Natural killer cell (primary cell): ENCODE measurements at regions not wholly inside any gene's neighbourhood (a gene's known extent, or its start where the extent isn't known, plus 50 kb on each side); places are given as distances from the start of the nearest gene placed in this dataset.

Experiments
- ATAC-seq, 3 donors: fragments of 150-1000 bp in 2 of 3; fragments of 200-7000 bp in 1 of 3; cut with Tn5 transposase; 1 replicate in 1 of 3; 2 replicates in 2 of 3; pipeline ENCODE4 v1.10.0; 2021; ENCODE audit warnings: mild to moderate bottlenecking in 2 of 3, moderate library complexity in 2 of 3
- DNase-seq, 2 donors: peaks; one replicate each; pipeline versions ENCODE4 v3.0.0 to v3.0.0-alpha.2; 2013 to 2021; ENCODE audit warnings: mixed read lengths in 1 of 2
- H3K27ac ChIP-seq: one replicate; pipeline ENCODE4 v1.5.1; 2013; ENCODE audit warnings: mild to moderate bottlenecking, low read length
- H3K27me3 ChIP-seq: one replicate; pipeline ENCODE4 v1.6.1; 2013; ENCODE audit warnings: low read length; ENCODE audit not compliant: control insufficient read depth, insufficient read depth
- H3K36me3 ChIP-seq: one replicate; pipeline ENCODE4 v1.6.1; 2013; ENCODE audit warnings: low read length; ENCODE audit not compliant: control insufficient read depth, insufficient read depth
- H3K4me1 ChIP-seq: one replicate; pipeline ENCODE4 v1.6.1; 2013; ENCODE audit warnings: low read length; ENCODE audit not compliant: control insufficient read depth, insufficient read depth
- H3K4me3 ChIP-seq: one replicate; pipeline ENCODE4 v1.5.1; 2013; ENCODE audit warnings: low read length
- H3K9me3 ChIP-seq: one replicate; pipeline ENCODE4 v1.6.1; 2013; ENCODE audit warnings: low read length; ENCODE audit not compliant: control insufficient read depth, insufficient read depth
- H3K27ac Mint-ChIP-seq, 2 donors: one replicate each; pipeline ENCODE4 v1.8.0; 2022; ENCODE audit warnings: mild to moderate bottlenecking in 2 of 2, mixed read lengths in 2 of 2, moderate library complexity in 1 of 2
- H3K27me3 Mint-ChIP-seq, 2 donors: one replicate each; pipeline ENCODE4 v1.8.0; 2022; ENCODE audit warnings: low read depth in 2 of 2, mixed read lengths in 2 of 2
- H3K36me3 Mint-ChIP-seq: one replicate; pipeline ENCODE4 v1.8.0; 2022; ENCODE audit warnings: mixed read lengths
- H3K4me1 Mint-ChIP-seq, 2 donors: one replicate each; pipeline ENCODE4 v1.8.0; 2022; ENCODE audit warnings: mixed read lengths in 2 of 2
- H3K4me3 Mint-ChIP-seq: one replicate; pipeline ENCODE4 v1.8.0; 2022; ENCODE audit warnings: mild to moderate bottlenecking, moderate library complexity, mixed read lengths
- H3K9me3 Mint-ChIP-seq, 2 donors: one replicate each; pipeline ENCODE4 v1.8.0; 2022; ENCODE audit warnings: mixed read lengths in 2 of 2
- CTCF ChIP-seq: fragments of 200-600 bp; IDR thresholded peaks from one replicate; pipeline ENCODE4 v1.8.0; 2022; ENCODE audit warnings: antibody characterized with exemption
- WGBS: methylation state at CpG from one replicate; pipeline ENCODE4 v1.1.7; 2013; ENCODE audit warnings: missing lambda C conversion rate; ENCODE audit not compliant: insufficient coverage; 5-methylcytosine and 5-hydroxymethylcytosine counted together
- intact Hi-C: fragments of 100-400 bp; cut with micrococcal nuclease; formaldehyde crosslinking; loops from one replicate; pipeline ENCODE4 v1.14.2; 2022

- ATAC-seq: no peak
- 72% methylated on average over 14 of the region's 14 CpGs for WGBS
Measured at GRCh38 chr12:111112311-111113098, 192.1 kb upstream of the MYL2 start.

GRCh38 chr12:111111681-111112080 is 191.3 kb upstream of the MYL2 start:
- Histone ChIP-seq H3K36me3 (no peaks in the 10 kb centered on the region), H3K27me3 (no peaks in the 10 kb centered on the region), H3K27ac (no peak overlapping the region), H3K4me1 (no peaks in the 10 kb centered on the region), H3K9me3 (no peaks in the 10 kb centered on the region), H3K4me3 (no peak overlapping the region)
- H3K4me1 Mint-ChIP-seq: no peaks in the 10 kb centered on the region
- TF ChIP-seq CTCF: no peak
- H3K9me3 Mint-ChIP-seq: no peaks in the 10 kb centered on the region
- no peaks in the 10 kb centered on the region for H3K36me3 Mint-ChIP-seq
- no peak for DNase-seq
- ATAC-seq: no peak
- no peak overlapping the region for H3K27ac Mint-ChIP-seq
- H3K4me3 Mint-ChIP-seq: no peak overlapping the region
- peaks cover 19 to 24% of the 10 kb centered on the region in 2 donors for H3K27me3 Mint-ChIP-seq
- 0% methylated on average over 4 of the region's 4 CpGs for WGBS
- intact Hi-C loops: no loop called here

More at GRCh38 chr12:111112311-111113098, 192.1 kb upstream of the MYL2 start:
- no peak overlapping the region for H3K4me3 ChIP-seq
- Mint-ChIP-seq H3K4me1 (no peaks in the 10 kb centered on the region), H3K36me3 (no peaks in the 10 kb centered on the region), H3K27ac (no peak overlapping the region), H3K27me3 (peaks cover 19 to 24% of the 10 kb centered on the region in 2 donors), H3K9me3 (no peaks in the 10 kb centered on the region), H3K4me3 (no peak overlapping the region)
- no peak overlapping the region for H3K27ac ChIP-seq
- H3K9me3 ChIP-seq: no peaks in the 10 kb centered on the region
- intact Hi-C loops: no loop called here
- H3K27me3 ChIP-seq: no peaks in the 10 kb centered on the region
- H3K36me3 ChIP-seq: no peaks in the 10 kb centered on the region
- no peak for TF ChIP-seq CTCF
- no peaks in the 10 kb centered on the region for H3K4me1 ChIP-seq
- no peak for DNase-seq

GRCh38 chr12:111110556-111110955 is 190.2 kb upstream of the MYL2 start:
- no peaks in the 10 kb centered on the region for H3K4me1 Mint-ChIP-seq
- H3K9me3 Mint-ChIP-seq: no peaks in the 10 kb centered on the region
- Histone ChIP-seq H3K4me1 (no peaks in the 10 kb centered on the region), H3K9me3 (no peaks in the 10 kb centered on the region), H3K4me3 (no peak overlapping the region), H3K36me3 (no peaks in the 10 kb centered on the region), H3K27me3 (no peaks in the 10 kb centered on the region), H3K27ac (no peak overlapping the region)
- 83% methylated on average over 5 of the region's 5 CpGs for WGBS
- DNase-seq (no peak), ATAC-seq (no peak)
- H3K27ac Mint-ChIP-seq: no peak overlapping the region
- intact Hi-C loops: no loop called here
- peaks cover 21% of the 10 kb centered on the region in 2 donors for H3K27me3 Mint-ChIP-seq
- H3K4me3 Mint-ChIP-seq: no peak overlapping the region
- TF ChIP-seq CTCF: no peak
- no peaks in the 10 kb centered on the region for H3K36me3 Mint-ChIP-seq

- no peak for TF ChIP-seq CTCF
- Histone ChIP-seq H3K4me1 (no peaks in the 10 kb centered on the region), H3K36me3 (no peaks in the 10 kb centered on the region), H3K27me3 (no peaks in the 10 kb centered on the region), H3K4me3 (no peak overlapping the region), H3K27ac (no peak overlapping the region), H3K9me3 (no peaks in the 10 kb centered on the region)
- Mint-ChIP-seq H3K27me3 (peaks cover 16 to 17% of the 10 kb centered on the region in 2 donors), H3K4me1 (no peaks in the 10 kb centered on the region), H3K4me3 (no peak overlapping the region), H3K36me3 (no peaks in the 10 kb centered on the region), H3K27ac (no peak overlapping the region), H3K9me3 (no peaks in the 10 kb centered on the region)
- no peak for DNase-seq
- no peak for ATAC-seq
- WGBS: 56% methylated on average over 2 of the region's 2 CpGs
- intact Hi-C loops: no loop called here
Measured at GRCh38 chr12:111108726-111109125, 188.3 kb upstream of the MYL2 start.
